Prostate gland (tissue), 2 donors: ENCODE measurements at regions not wholly inside any gene's neighbourhood (a gene's known extent, or its start where the extent isn't known, plus 50 kb on each side); places are given as distances from the start of the nearest gene placed in this dataset.

Experiments
- DNase-seq: peaks from one replicate; pipeline ENCODE4 v3.0.0-alpha.2; 2019; ENCODE audit warnings: low spot score
- H3K27ac ChIP-seq, 2 donors: fragments of 200-600 bp; sonication (generic); 2 replicates each; pipeline ENCODE4 v1.5.1; 2017 to 2019
- H3K27me3 ChIP-seq: fragments of 200-600 bp; sonication (generic); replicated peaks from 2 replicates; pipeline ENCODE4 v1.5.1; 2019; ENCODE audit not compliant: insufficient read depth
- H3K36me3 ChIP-seq, 2 donors: fragments of 200-600 bp; sonication (generic); 1 replicate in 1 of 2; 2 replicates in 1 of 2; pipeline versions ENCODE4 v1.5.1 to v1.8.1; 2017 to 2019
- H3K4me1 ChIP-seq: fragments of 200-600 bp; sonication (generic); replicated peaks from 2 replicates; pipeline ENCODE4 v1.5.1; 2019
- H3K4me3 ChIP-seq, 2 donors: fragments of 200-600 bp; sonication (generic); 2 replicates each; pipeline ENCODE4 v1.5.1; 2017 to 2019
- H3K9me3 ChIP-seq: fragments of 200-600 bp; sonication (generic); 2 replicates; pipeline ENCODE4 v1.5.1; 2017
- CTCF ChIP-seq, 4 experiments: fragments of 200-600 bp in 2 of 4; fragments of 450-650 bp in 2 of 4; sonication (generic) in 2 of 4; IDR thresholded peaks; 1 replicate in 3 of 4; 2 replicates in 1 of 4; pipeline ENCODE4 v1.5.1; 2016 to 2019; ENCODE audit warnings: antibody characterized with exemption in 4 of 4, mild to moderate bottlenecking in 2 of 4, moderate library complexity in 2 of 4
- POLR2A ChIP-seq: fragments of 450-650 bp; IDR thresholded peaks from one replicate; pipeline ENCODE4 v1.6.1; 2016; ENCODE audit warnings: antibody characterized with exemption, mild to moderate bottlenecking
- POLR2AphosphoS5 ChIP-seq: sonication (generic); formaldehyde crosslinking; IDR thresholded peaks from one replicate; pipeline ENCODE4 v1.6.1; 2017; ENCODE audit warnings: antibody characterized with exemption
- WGBS: methylation state at CpG from one replicate; pipeline ENCODE4 v1.1.5; 2018; 5-methylcytosine and 5-hydroxymethylcytosine counted together
- intact Hi-C: fragments of 100-400 bp; cut with DNase I; formaldehyde crosslinking; loops from one replicate; pipeline ENCODE4 v1.14.2; 2022

- intact Hi-C loops = no loop called here
- Histone ChIP-seq H3K27me3 (no peaks in the 10 kb centered on the region), H3K9me3 (no peaks in the 10 kb centered on the region), H3K36me3 (no peaks in the 10 kb centered on the region), H3K4me1 (no peaks in the 10 kb centered on the region), H3K4me3 (no peak overlapping the region), H3K27ac (no peak overlapping the region)
- 73% methylated on average over 2 of the region's 2 CpGs for WGBS
- TF ChIP-seq POLR2AphosphoS5 (no peak), POLR2A (no peak), CTCF (IDR thresholded peaks at IDR 0.05) (no peak)
- no peak for DNase-seq
These were observed 815.8 kb downstream of the MAFB start for GRCh38 chr20:39873286-39873685.

- intact Hi-C loops = no loop called here
- Histone ChIP-seq H3K4me1 (no peaks in the 10 kb centered on the region), H3K27me3 (no peaks in the 10 kb centered on the region), H3K27ac (no peak overlapping the region), H3K36me3 (no peaks in the 10 kb centered on the region), H3K4me3 (no peak overlapping the region), H3K9me3 (no peaks in the 10 kb centered on the region)
- no peak for TF ChIP-seq POLR2AphosphoS5
- no peak for TF ChIP-seq POLR2A
- TF ChIP-seq CTCF (IDR thresholded peaks at IDR 0.05) = no peak
- no peak for DNase-seq
- 10% methylated on average over 1 of the region's 1 CpG for WGBS
These were observed 818.0 kb downstream of the MAFB start for GRCh38 chr20:39871013-39871412.

- DNase-seq = no peak
- no peaks in the 10 kb centered on the region for H3K4me1 ChIP-seq
- intact Hi-C loops = no loop called here
- no peaks in the 10 kb centered on the region for H3K36me3 ChIP-seq
- H3K27ac ChIP-seq = no peak overlapping the region
- H3K4me3 ChIP-seq = no peak overlapping the region
- 95% methylated on average over 2 of the region's 2 CpGs for WGBS
- TF ChIP-seq POLR2A (no peak), CTCF (IDR thresholded peaks at IDR 0.05) (no peak), POLR2AphosphoS5 (no peak)
- H3K27me3 ChIP-seq = no peaks in the 10 kb centered on the region
- H3K9me3 ChIP-seq = no peaks in the 10 kb centered on the region
These were observed 823.6 kb downstream of the MAFB start for GRCh38 chr20:39865446-39865845.

GRCh38 chr20:39862470-39862891, 826.6 kb downstream of the MAFB start:
- Histone ChIP-seq H3K27me3 (no peaks in the 10 kb centered on the region), H3K4me1 (no peaks in the 10 kb centered on the region), H3K4me3 (no peak overlapping the region), H3K27ac (no peak overlapping the region), H3K36me3 (no peaks in the 10 kb centered on the region), H3K9me3 (no peaks in the 10 kb centered on the region)
- WGBS = 70% methylated on average over 4 of the region's 4 CpGs
- TF ChIP-seq POLR2A (no peak), POLR2AphosphoS5 (no peak), CTCF (IDR thresholded peaks at IDR 0.05) (no peak)
- intact Hi-C loops = no loop called here
- DNase-seq = no peak

GRCh38 chr20:39861381-39861780, 827.7 kb downstream of the MAFB start:
- Histone ChIP-seq H3K27ac (no peak overlapping the region), H3K9me3 (no peaks in the 10 kb centered on the region), H3K27me3 (no peaks in the 10 kb centered on the region), H3K4me1 (no peaks in the 10 kb centered on the region), H3K36me3 (no peaks in the 10 kb centered on the region), H3K4me3 (no peak overlapping the region)
- no peak for DNase-seq
- no peak for TF ChIP-seq CTCF (IDR thresholded peaks at IDR 0.05)
- no peak for TF ChIP-seq POLR2AphosphoS5
- no peak for TF ChIP-seq POLR2A
- WGBS = 71% methylated on average over 1 of the region's 1 CpG
- intact Hi-C loops = no loop called here
